ENCODE measurements at regions not wholly inside any gene's neighbourhood (a gene's known extent, or its start where the extent isn't known, plus 50 kb on each side); places are given as distances from the start of the nearest gene placed in this dataset.

- H3K9ac ChIP-seq (ENCODE audit: insufficient read depth in 1 of 2, low read length in 2 of 2) = no peak overlapping the region
Measured at GRCh38 chr3:40763807-40764206, 239.0 kb downstream of the ZNF621 start.

GRCh38 chr3:40764747-40765146 lies 240.0 kb downstream of the ZNF621 start:
- no peaks in the 10 kb centered on the region for H3K27me3 ChIP-seq (ENCODE audit: control insufficient read depth in 3 of 3, insufficient read depth in 3 of 3, low read length in 2 of 3)
- no peak for DNase-seq
- 65 to 67% methylated on average over 2 of the region's 2 CpGs for WGBS, 2 donors

More at GRCh38 chr3:40763807-40764206, 239.0 kb downstream of the ZNF621 start:
- Histone ChIP-seq H3K4me1 (ENCODE audit: control insufficient read depth in 5 of 5, insufficient read depth in 5 of 5, low read length in 5 of 5) (no peaks in the 10 kb centered on the region), H3K27me3 (ENCODE audit: control insufficient read depth in 3 of 3, insufficient read depth in 3 of 3, low read length in 2 of 3) (no peaks in the 10 kb centered on the region), H3K4me3 (no peak overlapping the region), H3K27ac (ENCODE audit: low read depth in 1 of 2, low read length in 1 of 2) (no peak overlapping the region), H3K9me3 (ENCODE audit: control insufficient read depth in 4 of 4, insufficient read depth in 3 of 4, low read length in 3 of 4) (no peaks in the 10 kb centered on the region), H3K36me3 (ENCODE audit: control insufficient read depth in 4 of 4, insufficient read depth in 4 of 4, low read length in 4 of 4) (no peaks in the 10 kb centered on the region)
- DNase-seq (no peak), ATAC-seq (ENCODE audit: insufficient read depth, low FRiP score) (no peak)
- 89 to 90% methylated on average over 4 of the region's 4 CpGs for WGBS, 2 donors
- no peak for TF ChIP-seq CTCF (IDR thresholded peaks at IDR 0.05; ENCODE audit: control extremely low read depth, extremely low read depth)

GRCh38 chr3:40765884-40766283 lies 241.1 kb downstream of the ZNF621 start:
- Histone ChIP-seq H3K9me3 (ENCODE audit: control insufficient read depth in 4 of 4, insufficient read depth in 3 of 4, low read length in 3 of 4) (no peaks in the 10 kb centered on the region), H3K27me3 (ENCODE audit: control insufficient read depth in 3 of 3, insufficient read depth in 3 of 3, low read length in 2 of 3) (no peaks in the 10 kb centered on the region), H3K4me3 (no peak overlapping the region), H3K36me3 (ENCODE audit: control insufficient read depth in 4 of 4, insufficient read depth in 4 of 4, low read length in 4 of 4) (no peaks in the 10 kb centered on the region), H3K9ac (ENCODE audit: insufficient read depth in 1 of 2, low read length in 2 of 2) (no peak overlapping the region), H3K4me1 (ENCODE audit: control insufficient read depth in 5 of 5, insufficient read depth in 5 of 5, low read length in 5 of 5) (peaks cover 0 to 7% (median 0%) of the 10 kb centered on the region in 5 donors), H3K27ac (ENCODE audit: low read depth in 1 of 2, low read length in 1 of 2) (no peak overlapping the region)
- WGBS, 2 donors = 57 to 79% methylated on average over 3 of the region's 3 CpGs
- no peak for DNase-seq
- ATAC-seq (ENCODE audit: insufficient read depth, low FRiP score) = no peak
- no peak for TF ChIP-seq CTCF (IDR thresholded peaks at IDR 0.05; ENCODE audit: control extremely low read depth, extremely low read depth)

More at GRCh38 chr3:40764747-40765146, 240.0 kb downstream of the ZNF621 start:
- Histone ChIP-seq H3K9ac (ENCODE audit: insufficient read depth in 1 of 2, low read length in 2 of 2) (no peak overlapping the region), H3K4me3 (no peak overlapping the region), H3K4me1 (ENCODE audit: control insufficient read depth in 5 of 5, insufficient read depth in 5 of 5, low read length in 5 of 5) (peaks cover 0 to 4% (median 0%) of the 10 kb centered on the region in 5 donors), H3K36me3 (ENCODE audit: control insufficient read depth in 4 of 4, insufficient read depth in 4 of 4, low read length in 4 of 4) (no peaks in the 10 kb centered on the region), H3K27ac (ENCODE audit: low read depth in 1 of 2, low read length in 1 of 2) (no peak overlapping the region), H3K9me3 (ENCODE audit: control insufficient read depth in 4 of 4, insufficient read depth in 3 of 4, low read length in 3 of 4) (no peaks in the 10 kb centered on the region)
- no peak for TF ChIP-seq CTCF (IDR thresholded peaks at IDR 0.05; ENCODE audit: control extremely low read depth, extremely low read depth)
- ATAC-seq (ENCODE audit: insufficient read depth, low FRiP score) = no peak

GRCh38 chr3:40766396-40766795 lies 241.6 kb downstream of the ZNF621 start:
- no peaks in the 10 kb centered on the region for H3K36me3 ChIP-seq (ENCODE audit: control insufficient read depth in 4 of 4, insufficient read depth in 4 of 4, low read length in 4 of 4)
- no peaks in the 10 kb centered on the region for H3K9me3 ChIP-seq (ENCODE audit: control insufficient read depth in 4 of 4, insufficient read depth in 3 of 4, low read length in 3 of 4)
- H3K4me3 ChIP-seq = no peak overlapping the region
- no peak overlapping the region for H3K9ac ChIP-seq (ENCODE audit: insufficient read depth in 1 of 2, low read length in 2 of 2)
- no peak overlapping the region for H3K27ac ChIP-seq (ENCODE audit: low read depth in 1 of 2, low read length in 1 of 2)
- ATAC-seq (ENCODE audit: insufficient read depth, low FRiP score) (no peak), DNase-seq (no peak)
- H3K27me3 ChIP-seq (ENCODE audit: control insufficient read depth in 3 of 3, insufficient read depth in 3 of 3, low read length in 2 of 3) = no peaks in the 10 kb centered on the region
- no peak for TF ChIP-seq CTCF (IDR thresholded peaks at IDR 0.05; ENCODE audit: control extremely low read depth, extremely low read depth)
- whole genome bisulfite sequencing, 2 donors = 86 to 92% methylated on average over 2 of the region's 2 CpGs
- H3K4me1 ChIP-seq (ENCODE audit: control insufficient read depth in 5 of 5, insufficient read depth in 5 of 5, low read length in 5 of 5) = peaks cover 0 to 7% (median 0%) of the 10 kb centered on the region in 5 donors

Measured in lung (tissue), 11 donors.